ENCODE measurements at regions not wholly inside any gene's neighbourhood (a gene's known extent, or its start where the extent isn't known, plus 50 kb on each side); places are given as distances from the start of the nearest gene placed in this dataset.

- Histone ChIP-seq H3K36me3 (ENCODE audit: insufficient read depth, low read length) (no peaks in the 10 kb centered on the region), H3K4me1 (ENCODE audit: insufficient read depth, low read length) (no peaks in the 10 kb centered on the region), H3K27me3 (ENCODE audit: control insufficient read depth in 1 of 2, insufficient read depth in 2 of 2, low read length in 2 of 2) (no peaks in the 10 kb centered on the region), H3K27ac (ENCODE audit: low read depth in 1 of 2, low read length in 2 of 2) (no peak overlapping the region), H3K4me3 (ENCODE audit: low read length) (no peak overlapping the region), H3K9me3 (ENCODE audit: control insufficient read depth in 1 of 2, insufficient read depth in 1 of 2, low read length in 2 of 2) (peaks cover 0 to 10% of the 10 kb centered on the region in 2 experiments)
- TF ChIP-seq CTCF (IDR thresholded peaks at IDR 0.05) = no peak
- no peaks in the 10 kb centered on the region for H3K4me1 Mint-ChIP-seq (ENCODE audit: low read depth)
- CTCF ChIA-PET = no interaction called here
- H3K27ac Mint-ChIP-seq = no peak overlapping the region
- H3K4me3 Mint-ChIP-seq = no peak overlapping the region
- no peaks in the 10 kb centered on the region for H3K9me3 Mint-ChIP-seq
- ATAC-seq (ENCODE audit: poor library complexity) = no peak
- no peaks in the 10 kb centered on the region for H3K36me3 Mint-ChIP-seq (ENCODE audit: low read depth)
- POLR2A ChIA-PET = no interaction called here
- intact Hi-C loops (cut with DNase I, micrococcal nuclease) = no loop called here
- no peak for DNase-seq
- H3K27me3 Mint-ChIP-seq = no peaks in the 10 kb centered on the region
Observed at GRCh38 chr13:79771493-79771892, 290.5 kb downstream of the NDFIP2 start.

- ChIA-PET POLR2A (no interaction called here), CTCF (no interaction called here)
- Histone ChIP-seq H3K4me3 (ENCODE audit: low read length) (no peak overlapping the region), H3K27me3 (ENCODE audit: control insufficient read depth in 1 of 2, insufficient read depth in 2 of 2, low read length in 2 of 2) (no peaks in the 10 kb centered on the region), H3K27ac (ENCODE audit: low read depth in 1 of 2, low read length in 2 of 2) (no peak overlapping the region), H3K36me3 (ENCODE audit: insufficient read depth, low read length) (no peaks in the 10 kb centered on the region), H3K9me3 (ENCODE audit: control insufficient read depth in 1 of 2, insufficient read depth in 1 of 2, low read length in 2 of 2) (peaks cover 0 to 10% of the 10 kb centered on the region in 2 experiments), H3K4me1 (ENCODE audit: insufficient read depth, low read length) (no peaks in the 10 kb centered on the region)
- H3K27me3 Mint-ChIP-seq = no peaks in the 10 kb centered on the region
- no peaks in the 10 kb centered on the region for H3K4me1 Mint-ChIP-seq (ENCODE audit: low read depth)
- no peak overlapping the region for H3K4me3 Mint-ChIP-seq
- DNase-seq (no peak), ATAC-seq (ENCODE audit: poor library complexity) (no peak)
- no peaks in the 10 kb centered on the region for H3K36me3 Mint-ChIP-seq (ENCODE audit: low read depth)
- H3K27ac Mint-ChIP-seq = no peak overlapping the region
- H3K9me3 Mint-ChIP-seq = no peaks in the 10 kb centered on the region
- TF ChIP-seq CTCF (IDR thresholded peaks at IDR 0.05) = no peak
- intact Hi-C loops (cut with DNase I, micrococcal nuclease) = no loop called here
Observed at GRCh38 chr13:79770056-79770455, 289.1 kb downstream of the NDFIP2 start.

- Histone ChIP-seq H3K27ac (ENCODE audit: low read depth in 1 of 2, low read length in 2 of 2) (no peak overlapping the region), H3K9me3 (ENCODE audit: control insufficient read depth in 1 of 2, insufficient read depth in 1 of 2, low read length in 2 of 2) (peaks cover 0 to 8% of the 10 kb centered on the region in 2 experiments), H3K4me3 (ENCODE audit: low read length) (no peak overlapping the region), H3K4me1 (ENCODE audit: insufficient read depth, low read length) (no peaks in the 10 kb centered on the region), H3K27me3 (ENCODE audit: control insufficient read depth in 1 of 2, insufficient read depth in 2 of 2, low read length in 2 of 2) (no peaks in the 10 kb centered on the region), H3K36me3 (ENCODE audit: insufficient read depth, low read length) (no peaks in the 10 kb centered on the region)
- Mint-ChIP-seq H3K9me3 (no peaks in the 10 kb centered on the region), H3K27ac (no peak overlapping the region), H3K27me3 (no peaks in the 10 kb centered on the region), H3K4me1 (ENCODE audit: low read depth) (no peaks in the 10 kb centered on the region), H3K36me3 (ENCODE audit: low read depth) (no peaks in the 10 kb centered on the region), H3K4me3 (no peak overlapping the region)
- intact Hi-C loops (cut with DNase I, micrococcal nuclease) = no loop called here
- no peak for ATAC-seq (ENCODE audit: poor library complexity)
- POLR2A ChIA-PET = no interaction called here
- CTCF ChIA-PET = no interaction called here
- no peak for TF ChIP-seq CTCF (IDR thresholded peaks at IDR 0.05)
- no peak for DNase-seq
Observed at GRCh38 chr13:79767126-79767525, 286.2 kb downstream of the NDFIP2 start.

Measured in CD4-positive, alpha-beta T cell (primary cell).